Mesenchymal stem cell (in vitro differentiated cells and primary cell): ENCODE measurements at regions not wholly inside any gene's neighbourhood (a gene's known extent, or its start where the extent isn't known, plus 50 kb on each side); places are given as distances from the start of the nearest gene placed in this dataset.

ENCODE experiments used
- DNase-seq: peaks from one replicate; pipeline ENCODE4 v3.0.0-alpha.2; 2013
- H2AFZ ChIP-seq: one replicate; pipeline ENCODE4 v1.6.1; 2013; ENCODE audit warnings: low read depth, mild to moderate bottlenecking, control low read depth, inconsistent platforms, low read length, moderate library complexity
- H2AK5ac ChIP-seq: 2 replicates; pipeline ENCODE4 v1.6.1; 2013; ENCODE audit warnings: low read length, moderate library complexity, mild to moderate bottlenecking, inconsistent platforms; ENCODE audit not compliant: severe bottlenecking
- H2BK120ac ChIP-seq: one replicate; pipeline ENCODE4 v1.6.1; 2013; ENCODE audit warnings: low read depth, mild to moderate bottlenecking, inconsistent platforms, low read length, moderate library complexity
- H2BK12ac ChIP-seq, 2 experiments: one replicate each; pipeline ENCODE4 v1.6.1; 2013; ENCODE audit warnings: inconsistent platforms in 2 of 2, low read length in 2 of 2, mild to moderate bottlenecking in 2 of 2, moderate library complexity in 2 of 2, control low read depth in 1 of 2
- H2BK15ac ChIP-seq: one replicate; pipeline ENCODE4 v1.6.1; 2013; ENCODE audit warnings: mild to moderate bottlenecking, low read depth, inconsistent platforms; ENCODE audit not compliant: poor library complexity, severe bottlenecking
- H2BK5ac ChIP-seq: 2 replicates; pipeline ENCODE4 v1.6.1; 2013; ENCODE audit warnings: low read depth, mild to moderate bottlenecking, low read length, control low read depth, inconsistent platforms; ENCODE audit not compliant: poor library complexity, severe bottlenecking
- H3K14ac ChIP-seq, 2 experiments: one replicate each; pipeline ENCODE4 v1.6.1; 2013; ENCODE audit warnings: inconsistent platforms in 2 of 2, low read length in 2 of 2, control low read depth in 1 of 2, mild to moderate bottlenecking in 1 of 2, moderate library complexity in 1 of 2
- H3K18ac ChIP-seq, 2 experiments: one replicate each; pipeline ENCODE4 v1.6.1; 2013; ENCODE audit warnings: inconsistent platforms in 2 of 2, low read length in 2 of 2, control low read depth in 1 of 2, low read depth in 1 of 2, mild to moderate bottlenecking in 1 of 2
- H3K23ac ChIP-seq, 2 experiments: one replicate each; pipeline ENCODE4 v1.6.1; 2013; ENCODE audit warnings: inconsistent platforms in 2 of 2, low read length in 2 of 2, mild to moderate bottlenecking in 2 of 2, moderate library complexity in 2 of 2, control low read depth in 1 of 2
- H3K27ac ChIP-seq: 2 replicates; pipeline ENCODE4 v1.5.1; 2013; ENCODE audit warnings: mild to moderate bottlenecking, moderate library complexity, low read length, control low read depth, inconsistent platforms; ENCODE audit not compliant: poor library complexity, severe bottlenecking
- H3K27me3 ChIP-seq, 2 experiments: 2 replicates each; pipeline versions ENCODE4 v1.6.1 to v1.7.0; 2013; ENCODE audit warnings: low read length in 2 of 2, mild to moderate bottlenecking in 2 of 2, moderate library complexity in 2 of 2, control low read depth in 1 of 2, inconsistent platforms in 1 of 2; ENCODE audit not compliant: control insufficient read depth in 1 of 2, insufficient read depth in 1 of 2
- H3K36me3 ChIP-seq, 2 experiments: 2 replicates each; pipeline versions ENCODE4 v1.6.1 to v1.7.0; 2013; ENCODE audit warnings: low read length in 2 of 2, control low read depth in 1 of 2, inconsistent platforms in 1 of 2, low read depth in 1 of 2, mild to moderate bottlenecking in 1 of 2; ENCODE audit not compliant: insufficient read depth in 2 of 2, control insufficient read depth in 1 of 2
- H3K4ac ChIP-seq, 2 experiments: one replicate each; pipeline ENCODE4 v1.6.1; 2013; ENCODE audit warnings: inconsistent platforms in 2 of 2, low read length in 2 of 2, mild to moderate bottlenecking in 2 of 2, moderate library complexity in 2 of 2, control low read depth in 1 of 2, low read depth in 1 of 2
- H3K4me1 ChIP-seq: 2 replicates; pipeline ENCODE4 v1.6.1; 2013; ENCODE audit warnings: low read depth, low read length, control low read depth; ENCODE audit not compliant: control insufficient read depth, insufficient read depth
- H3K4me2 ChIP-seq: 2 replicates; pipeline ENCODE4 v1.6.1; 2013; ENCODE audit warnings: low read length, mild to moderate bottlenecking, inconsistent platforms; ENCODE audit not compliant: poor library complexity, severe bottlenecking
- H3K4me3 ChIP-seq, 2 experiments: 2 replicates each; pipeline versions ENCODE4 v1.5.1 to v1.7.0; 2013; ENCODE audit warnings: low read length in 2 of 2, mild to moderate bottlenecking in 2 of 2, control low read depth in 1 of 2, low read depth in 1 of 2; ENCODE audit not compliant: insufficient read depth in 1 of 2
- H3K79me1 ChIP-seq: replicated peaks from 2 replicates; pipeline ENCODE4 v1.6.1; 2013; ENCODE audit warnings: mild to moderate bottlenecking, control low read depth, low read length, inconsistent platforms; ENCODE audit not compliant: poor library complexity, severe bottlenecking
- H3K9ac ChIP-seq: 2 replicates; pipeline ENCODE4 v1.7.0; 2013; ENCODE audit warnings: mild to moderate bottlenecking, low read length, moderate library complexity
- H3K9me3 ChIP-seq: 2 replicates; pipeline ENCODE4 v1.7.0; 2013; ENCODE audit warnings: mild to moderate bottlenecking, low read length; ENCODE audit not compliant: control insufficient read depth
- H4K8ac ChIP-seq: one replicate; pipeline ENCODE4 v1.6.1; 2013; ENCODE audit warnings: inconsistent platforms, mild to moderate bottlenecking, low read length, moderate library complexity
- H4K91ac ChIP-seq: one replicate; pipeline ENCODE4 v1.6.1; 2013; ENCODE audit warnings: mild to moderate bottlenecking, low read length, inconsistent platforms
- WGBS: methylation state at CpG from one replicate; pipeline ENCODE4 v1.1.7; 2013; ENCODE audit warnings: mixed read lengths; 5-methylcytosine and 5-hydroxymethylcytosine counted together

DNA sequence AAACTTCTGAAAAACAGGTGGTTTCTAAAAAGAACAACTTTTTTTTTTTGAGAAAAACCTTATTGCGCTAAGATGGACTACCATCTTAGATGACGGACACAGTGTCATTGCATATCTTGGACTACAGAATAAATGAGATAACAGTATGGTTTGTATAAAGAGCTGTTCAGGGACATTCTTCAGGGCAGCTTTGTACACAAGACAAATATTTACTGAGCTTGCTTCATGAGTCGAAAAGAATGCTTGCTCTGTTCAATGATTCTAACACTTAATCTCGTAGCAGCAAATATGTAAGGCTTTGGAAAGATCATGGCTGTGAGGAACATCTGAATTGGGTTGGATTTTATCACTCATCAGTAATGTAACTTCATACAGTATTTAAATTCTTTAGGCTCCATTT is 282.5 kb upstream of the CWC22 start:
- Histone ChIP-seq H3K4ac (no peak overlapping the region), H3K18ac (no peak overlapping the region), H4K91ac (no peak overlapping the region), H3K9me3 (no peaks in the 10 kb centered on the region), H3K36me3 (no peaks in the 10 kb centered on the region), H3K4me1 (peaks cover 3% of the 10 kb centered on the region), H2BK15ac (no peak overlapping the region), H3K27me3 (no peaks in the 10 kb centered on the region), H2BK12ac (no peak overlapping the region), H4K8ac (no peak overlapping the region), H3K4me2 (no peak overlapping the region), H3K23ac (no peak overlapping the region), H2AFZ (no peak overlapping the region), H2AK5ac (no peak overlapping the region), H3K79me1 (no peaks in the 10 kb centered on the region), H2BK120ac (no peak overlapping the region), H3K4me3 (no peak overlapping the region), H2BK5ac (no peak overlapping the region), H3K9ac (no peak overlapping the region), H3K27ac (no peak overlapping the region), H3K14ac (no peak overlapping the region)
- 95% methylated on average over 3 of the region's 4 CpGs for WGBS
- DNase-seq: no peak

DNA sequence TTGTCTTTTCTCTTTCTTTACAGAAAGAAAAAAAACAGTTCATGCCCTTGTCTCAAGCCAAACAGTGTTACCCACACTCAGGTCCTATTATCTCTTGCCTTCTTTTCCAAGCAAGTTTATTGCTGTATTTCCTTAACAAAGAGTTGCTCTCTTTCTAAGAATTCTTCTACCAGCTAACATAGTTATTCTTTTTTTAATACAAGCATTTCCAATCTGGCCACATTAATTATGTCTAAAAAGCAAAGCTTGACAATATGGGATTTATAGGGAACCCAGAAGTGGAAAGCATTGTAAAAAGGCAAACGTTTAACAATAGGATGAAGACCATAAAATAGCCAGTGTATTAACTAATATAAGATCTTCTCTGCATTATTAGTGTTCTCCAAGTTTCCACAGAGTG is 272.5 kb upstream of the CWC22 start:
- Histone ChIP-seq H3K4me2 (no peak overlapping the region), H4K8ac (no peak overlapping the region), H2BK120ac (no peak overlapping the region), H3K4me3 (no peak overlapping the region), H2BK12ac (no peak overlapping the region), H3K9me3 (no peaks in the 10 kb centered on the region), H3K79me1 (no peaks in the 10 kb centered on the region), H3K4ac (no peak overlapping the region), H3K27ac (no peak overlapping the region), H3K14ac (no peak overlapping the region), H3K9ac (no peak overlapping the region), H3K4me1 (no peaks in the 10 kb centered on the region), H2BK5ac (no peak overlapping the region), H2AFZ (no peak overlapping the region), H2AK5ac (no peak overlapping the region), H3K18ac (no peak overlapping the region), H3K23ac (no peak overlapping the region), H2BK15ac (no peak overlapping the region), H3K36me3 (no peaks in the 10 kb centered on the region), H3K27me3 (no peaks in the 10 kb centered on the region), H4K91ac (no peak overlapping the region)
- no peak for DNase-seq
- no CpG with 5 or more reads among the region's 1 CpG for WGBS

DNA sequence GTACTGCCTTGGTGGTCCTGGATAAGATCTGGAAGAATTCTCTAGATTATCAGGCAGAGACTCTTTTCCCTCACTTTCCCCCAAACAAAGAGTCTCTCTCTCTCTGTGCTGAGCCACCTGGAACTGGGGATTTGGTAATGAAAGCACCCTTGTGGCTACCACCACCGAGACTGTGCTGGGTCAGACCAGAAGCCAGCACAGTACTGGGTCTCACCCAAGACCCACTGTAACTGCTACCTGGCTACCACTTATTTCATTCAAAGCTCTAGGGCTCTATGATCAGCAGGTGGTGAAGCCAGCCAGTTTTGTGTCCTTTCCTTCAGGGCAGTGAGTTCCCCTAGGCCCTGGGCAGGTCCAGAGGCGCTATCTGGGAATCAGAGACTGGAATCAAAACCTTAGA is 269.6 kb upstream of the CWC22 start:
- Histone ChIP-seq H3K4me3 (no peak overlapping the region), H3K36me3 (no peaks in the 10 kb centered on the region), H3K27me3 (no peaks in the 10 kb centered on the region), H3K79me1 (no peaks in the 10 kb centered on the region), H4K91ac (no peak overlapping the region), H3K27ac (no peak overlapping the region), H2BK15ac (no peak overlapping the region), H3K4me1 (no peaks in the 10 kb centered on the region), H4K8ac (no peak overlapping the region), H3K9ac (no peak overlapping the region), H3K4me2 (no peak overlapping the region), H3K18ac (no peak overlapping the region), H2BK5ac (no peak overlapping the region), H2AFZ (no peak overlapping the region), H2BK120ac (no peak overlapping the region), H3K23ac (no peak overlapping the region), H2AK5ac (no peak overlapping the region), H3K14ac (no peak overlapping the region), H3K4ac (no peak overlapping the region), H2BK12ac (no peak overlapping the region), H3K9me3 (peaks cover 10% of the 10 kb centered on the region)
- 95% methylated on average over 2 of the region's 2 CpGs for WGBS
- DNase-seq: no peak

DNA sequence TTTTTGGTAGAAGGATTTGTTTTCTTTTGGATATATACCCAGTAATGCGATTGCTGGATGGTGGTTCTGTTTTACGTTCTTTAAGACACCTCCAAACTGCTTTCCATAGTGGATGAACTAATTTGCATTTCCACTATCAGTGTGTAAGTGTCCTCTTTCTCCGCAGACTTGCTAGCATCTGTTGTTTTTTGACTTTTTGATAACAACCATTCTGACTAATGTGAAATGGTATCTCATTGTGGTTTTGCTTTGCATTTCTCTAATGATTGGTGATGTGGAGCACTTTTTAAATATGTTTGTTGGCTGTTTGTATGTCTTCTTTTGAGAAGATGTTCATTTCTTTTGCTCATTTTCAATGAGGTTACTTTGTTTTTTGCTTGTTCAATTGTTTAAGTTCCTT is 260.9 kb upstream of the CWC22 start:
- Histone ChIP-seq H4K91ac (no peak overlapping the region), H3K9me3 (peaks cover 25% of the 10 kb centered on the region)
- 87% methylated on average over 3 of the region's 3 CpGs for WGBS

More for the DNA sequence above, 260.9 kb upstream of the CWC22 start:
- Histone ChIP-seq H2BK15ac (no peak overlapping the region), H3K27me3 (no peaks in the 10 kb centered on the region), H3K4me1 (no peaks in the 10 kb centered on the region), H3K79me1 (no peaks in the 10 kb centered on the region), H3K4me2 (no peak overlapping the region), H2BK12ac (no peak overlapping the region), H3K27ac (no peak overlapping the region), H2BK120ac (no peak overlapping the region), H3K18ac (no peak overlapping the region), H3K14ac (no peak overlapping the region), H3K9ac (no peak overlapping the region), H2AK5ac (no peak overlapping the region), H4K8ac (no peak overlapping the region), H2BK5ac (no peak overlapping the region), H3K36me3 (no peaks in the 10 kb centered on the region), H3K23ac (no peak overlapping the region), H3K4ac (no peak overlapping the region), H3K4me3 (no peak overlapping the region), H2AFZ (no peak overlapping the region)
- no peak for DNase-seq
